SK-N-SH (cell line): ENCODE measurements at regions not wholly inside any gene's neighbourhood (a gene's known extent, or its start where the extent isn't known, plus 50 kb on each side); places are given as distances from the start of the nearest gene placed in this dataset.

ENCODE experiments used
- CHD2 ChIP-seq: fragments of 150-350 bp; IDR thresholded peaks from 2 replicates; pipeline ENCODE4 v1.6.1; 2018; ENCODE audit warnings: low read length; ENCODE audit not compliant: partially characterized antibody
- EP300 ChIP-seq, 2 experiments: IDR thresholded peaks; 2 replicates each; pipeline versions ENCODE4 v1.4.0 to v1.6.1; 2012; ENCODE audit warnings: borderline replicate concordance in 1 of 2, low read depth in 1 of 2, low read length in 1 of 2
- RCOR1 ChIP-seq: fragments of 150-350 bp; IDR thresholded peaks from 2 replicates; pipeline ENCODE4 v1.6.1; 2017; ENCODE audit warnings: antibody characterized with exemption, low read length
- REST ChIP-seq: IDR thresholded peaks from 2 replicates; pipeline ENCODE4 v1.6.1; 2012; ENCODE audit warnings: mild to moderate bottlenecking, low read depth, low read length, moderate library complexity
- TF ChIP-seq, protein P1 (sequence below): fragments of 200-600 bp; sonication (generic); IDR thresholded peaks from 2 replicates; pipeline ENCODE4 v1.6.1; 2017; ENCODE audit warnings: antibody characterized with exemption, mild to moderate bottlenecking, moderate library complexity

DNA sequence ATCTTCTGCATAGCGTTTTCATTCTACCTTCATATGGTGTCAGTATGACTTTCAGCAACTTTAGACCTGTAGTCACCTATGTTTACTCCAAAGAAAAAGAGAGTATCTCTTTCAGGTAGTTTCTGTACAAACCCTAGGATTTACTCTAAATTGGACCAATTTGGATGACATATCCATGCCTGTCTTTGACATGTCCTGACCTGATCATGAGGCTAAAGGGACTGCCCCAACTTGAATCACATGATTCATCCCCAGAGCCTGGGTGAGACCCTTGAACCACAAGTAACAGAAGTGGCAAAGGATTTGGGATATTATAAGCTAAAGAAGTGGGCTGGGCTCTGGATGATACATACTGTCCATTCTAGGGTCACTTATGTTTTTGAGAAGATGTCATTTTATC is 124.5 kb upstream of the CSNK1A1L start:
- TF ChIP-seq, protein P1, sequence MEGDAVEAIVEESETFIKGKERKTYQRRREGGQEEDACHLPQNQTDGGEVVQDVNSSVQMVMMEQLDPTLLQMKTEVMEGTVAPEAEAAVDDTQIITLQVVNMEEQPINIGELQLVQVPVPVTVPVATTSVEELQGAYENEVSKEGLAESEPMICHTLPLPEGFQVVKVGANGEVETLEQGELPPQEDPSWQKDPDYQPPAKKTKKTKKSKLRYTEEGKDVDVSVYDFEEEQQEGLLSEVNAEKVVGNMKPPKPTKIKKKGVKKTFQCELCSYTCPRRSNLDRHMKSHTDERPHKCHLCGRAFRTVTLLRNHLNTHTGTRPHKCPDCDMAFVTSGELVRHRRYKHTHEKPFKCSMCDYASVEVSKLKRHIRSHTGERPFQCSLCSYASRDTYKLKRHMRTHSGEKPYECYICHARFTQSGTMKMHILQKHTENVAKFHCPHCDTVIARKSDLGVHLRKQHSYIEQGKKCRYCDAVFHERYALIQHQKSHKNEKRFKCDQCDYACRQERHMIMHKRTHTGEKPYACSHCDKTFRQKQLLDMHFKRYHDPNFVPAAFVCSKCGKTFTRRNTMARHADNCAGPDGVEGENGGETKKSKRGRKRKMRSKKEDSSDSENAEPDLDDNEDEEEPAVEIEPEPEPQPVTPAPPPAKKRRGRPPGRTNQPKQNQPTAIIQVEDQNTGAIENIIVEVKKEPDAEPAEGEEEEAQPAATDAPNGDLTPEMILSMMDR: no peak
- no peak for TF ChIP-seq EP300 (IDR thresholded peaks at IDR 0.05; ENCODE audit: borderline replicate concordance in 1 of 2, low read depth in 1 of 2, low read length in 1 of 2)
- TF ChIP-seq REST: no peak
- no peak for TF ChIP-seq RCOR1
- TF ChIP-seq CHD2: no peak
